NCI-H226 (cell line): ENCODE measurements at regions not wholly inside any gene's neighbourhood (a gene's known extent, or its start where the extent isn't known, plus 50 kb on each side); places are given as distances from the start of the nearest gene placed in this dataset.

Source experiments
- DNase-seq: peaks from one replicate; pipeline ENCODE4 v3.0.0-alpha.2; 2015

DNA sequence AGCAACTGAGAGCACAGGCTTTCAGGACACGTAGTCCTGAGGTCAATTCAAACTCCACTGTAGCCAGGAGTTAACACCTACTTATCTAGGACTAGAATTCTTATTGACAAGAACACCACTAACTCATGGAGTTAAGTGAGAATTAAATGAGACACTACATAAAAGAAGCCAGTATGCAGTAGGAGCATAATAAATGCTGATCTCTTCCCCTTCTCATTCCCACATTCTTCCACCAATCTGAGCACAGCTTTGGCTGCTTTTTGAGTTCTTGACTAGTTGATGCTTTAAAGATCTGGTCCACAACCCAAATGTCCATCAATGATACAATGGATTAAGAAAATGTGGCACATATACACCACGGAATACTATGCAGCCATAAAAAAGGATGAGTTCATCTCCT is 55.2 kb downstream of the TTC32 start:
- DNase-seq: no peak

DNA sequence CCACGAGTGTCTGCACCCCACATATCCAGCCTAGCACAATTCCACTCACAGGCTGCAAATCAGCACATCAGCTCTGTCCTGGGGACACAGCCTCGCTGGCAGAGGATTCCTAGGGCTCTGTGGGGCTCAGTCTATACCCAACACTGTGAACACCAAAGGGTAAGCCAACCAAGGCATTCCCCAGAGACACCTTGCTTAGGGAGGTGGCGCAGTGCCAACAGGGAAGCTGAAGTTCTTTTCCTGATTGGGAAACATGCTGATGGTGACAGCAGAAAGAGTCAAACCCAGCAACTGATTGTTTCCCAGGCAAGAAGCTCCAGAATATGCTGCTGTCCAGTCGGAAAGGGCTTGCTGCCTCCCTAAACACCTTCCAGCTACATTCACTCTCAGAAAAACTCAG is 55.8 kb downstream of the TTC32 start:
- no peak for DNase-seq

GRCh38 chr2:19845323-19845920 is 56.4 kb downstream of the TTC32 start:
- DNase-seq: no peak

- DNase-seq: no peak
These were observed 57.0 kb downstream of the TTC32 start for GRCh38 chr2:19844750-19845149.

- no peak for DNase-seq
These were observed 57.7 kb downstream of the TTC32 start for GRCh38 chr2:19843992-19844515.

DNA sequence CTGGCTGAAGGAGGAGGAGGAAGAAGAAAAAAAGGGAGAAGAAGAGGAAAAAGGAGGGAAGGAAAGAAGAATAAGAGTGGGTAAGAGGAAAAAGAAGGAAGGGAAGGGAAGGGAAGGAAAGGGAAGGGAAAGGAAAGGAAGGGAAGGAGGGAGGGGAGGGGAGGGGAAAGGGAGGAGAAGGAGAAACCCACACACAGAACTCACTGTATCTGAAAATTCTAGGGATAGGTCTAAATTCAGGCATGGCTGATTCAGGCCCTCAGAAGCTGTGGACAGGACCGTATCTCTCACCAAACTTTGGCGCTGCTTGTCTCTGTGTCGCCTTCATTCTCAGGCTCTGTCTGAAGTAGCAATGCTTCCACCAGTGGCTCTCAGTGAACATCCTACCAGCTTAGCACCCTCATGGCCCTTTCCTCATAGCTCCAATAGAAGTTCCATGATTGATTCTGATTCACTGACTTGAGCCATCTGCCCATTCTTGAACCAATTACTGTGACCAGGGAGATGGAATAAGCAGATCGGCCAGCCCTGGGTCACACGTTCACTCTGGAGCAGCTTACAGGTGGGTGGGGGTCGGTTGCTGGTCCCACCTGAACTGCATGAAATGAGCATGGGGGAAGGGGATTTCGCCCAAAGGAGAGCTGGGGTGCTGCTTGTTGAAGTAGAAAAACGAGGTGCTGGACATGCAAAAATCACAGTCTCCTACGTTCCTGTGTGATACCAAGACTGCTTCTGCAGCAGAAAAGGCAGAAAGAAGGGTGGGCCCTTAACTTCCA is 59.7 kb downstream of the TTC32 start:
- DNase-seq: no peak

- no peak for DNase-seq
These were observed 62.3 kb downstream of the TTC32 start for GRCh38 chr2:19839438-19839837.

GRCh38 chr2:19838616-19839015 is 63.2 kb downstream of the TTC32 start:
- no peak for DNase-seq

GRCh38 chr2:19837235-19837766 is 64.5 kb downstream of the TTC32 start:
- no peak for DNase-seq

GRCh38 chr2:19835781-19836281 is 66.0 kb downstream of the TTC32 start:
- DNase-seq: no peak

DNA sequence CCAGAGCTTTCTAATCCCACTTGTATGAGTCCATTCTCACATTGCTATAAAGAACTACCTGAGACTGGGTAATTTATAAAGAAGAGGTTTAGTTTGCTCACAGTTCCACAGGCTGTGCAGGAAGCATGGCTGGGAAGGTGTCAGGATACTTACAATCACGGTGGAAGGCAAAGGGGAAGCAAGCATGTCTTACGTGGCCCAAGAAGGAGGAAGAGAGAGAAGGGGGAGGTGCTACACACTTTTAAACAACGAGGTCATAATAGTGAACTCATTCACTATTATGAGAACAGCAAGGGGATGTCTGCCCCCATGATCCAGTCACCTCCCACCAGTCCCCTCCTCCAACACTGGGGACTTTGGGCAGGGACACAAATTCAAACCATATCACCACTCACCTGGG is 67.8 kb downstream of the TTC32 start:
- DNase-seq: no peak

DNA sequence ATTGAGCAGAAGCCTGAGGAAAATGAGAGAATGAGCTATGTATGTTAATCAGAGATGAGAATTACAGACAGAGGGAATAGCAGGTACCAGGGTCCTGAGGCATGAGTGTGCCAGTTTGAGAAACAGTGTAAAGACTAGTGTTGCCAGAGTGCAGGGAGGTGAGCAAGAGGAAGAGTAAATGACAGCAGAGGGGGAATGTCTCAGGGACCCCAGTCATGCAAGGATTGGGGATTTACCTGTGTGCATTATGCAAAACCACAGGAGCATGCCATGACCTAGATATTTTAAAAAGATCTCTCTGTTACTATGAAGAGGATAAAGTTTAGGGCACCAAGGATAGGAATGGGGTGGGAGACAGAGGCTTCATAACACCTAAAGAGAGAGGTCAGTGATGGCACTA is 72.1 kb downstream of the TTC32 start:
- no peak for DNase-seq

DNA sequence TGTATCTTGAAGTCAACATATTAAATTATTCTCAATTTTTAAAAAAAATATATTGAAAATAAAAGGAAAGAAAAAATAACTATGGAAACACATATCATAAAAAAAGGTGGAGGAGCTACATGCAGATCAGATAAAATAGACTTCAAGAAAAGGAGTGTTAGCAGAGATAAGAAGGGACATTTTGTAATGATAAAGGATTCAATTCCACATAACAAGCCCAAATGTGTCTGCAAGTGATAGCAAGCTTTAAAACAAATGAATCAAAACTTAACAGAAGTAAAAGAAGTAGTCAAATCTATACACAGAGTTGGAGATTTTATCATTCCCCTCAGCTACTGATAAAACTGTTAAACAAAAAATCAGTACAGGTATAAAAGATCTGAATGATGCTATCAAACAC is 74.9 kb downstream of the TTC32 start:
- no peak for DNase-seq

DNA sequence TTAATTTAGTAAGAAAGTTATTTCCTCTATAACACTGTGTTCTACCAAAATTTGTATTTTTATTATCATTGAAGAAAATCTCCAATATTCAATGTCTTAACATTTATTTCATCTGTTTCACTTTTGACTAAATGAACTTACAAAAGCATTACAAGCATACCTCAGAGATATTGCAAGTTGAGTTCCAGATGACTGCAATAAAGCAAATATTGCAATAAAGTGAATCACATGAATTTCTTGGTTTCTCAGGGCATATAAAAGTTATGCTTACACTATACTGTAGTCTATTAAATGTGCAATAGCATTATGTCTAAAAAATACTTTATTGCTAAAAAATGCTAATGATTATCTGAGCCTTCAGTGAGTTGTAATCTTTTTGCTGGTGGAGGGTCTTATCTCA is 78.3 kb downstream of the TTC32 start:
- DNase-seq: no peak

- peak; percentile 75 for DNase-seq
These were observed 82.4 kb downstream of the TTC32 start for GRCh38 chr2:19819097-19820065.

GRCh38 chr2:19818543-19818942 is 83.2 kb downstream of the TTC32 start:
- no peak for DNase-seq

DNA sequence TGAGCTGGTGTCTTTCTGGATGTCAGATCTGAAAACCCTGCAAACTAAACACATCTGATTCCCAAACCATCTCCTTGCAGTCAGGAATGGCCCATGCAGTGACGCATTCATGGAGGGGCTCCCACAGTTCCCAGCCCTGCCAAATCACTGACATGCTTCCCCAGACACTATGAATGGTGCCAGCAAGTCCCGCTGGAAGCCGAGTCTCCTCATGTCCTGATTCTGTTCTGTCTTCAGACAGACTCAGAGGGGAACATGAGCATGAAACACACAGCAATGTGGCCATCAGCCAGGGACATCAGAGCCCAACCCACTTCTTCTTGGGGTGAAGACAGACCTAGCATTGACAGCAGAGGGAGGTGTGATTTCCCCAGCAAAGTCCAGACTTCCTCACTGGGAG is 83.7 kb downstream of the TTC32 start:
- no peak for DNase-seq

GRCh38 chr2:19815746-19816145 is 86.0 kb downstream of the TTC32 start:
- no peak for DNase-seq

DNA sequence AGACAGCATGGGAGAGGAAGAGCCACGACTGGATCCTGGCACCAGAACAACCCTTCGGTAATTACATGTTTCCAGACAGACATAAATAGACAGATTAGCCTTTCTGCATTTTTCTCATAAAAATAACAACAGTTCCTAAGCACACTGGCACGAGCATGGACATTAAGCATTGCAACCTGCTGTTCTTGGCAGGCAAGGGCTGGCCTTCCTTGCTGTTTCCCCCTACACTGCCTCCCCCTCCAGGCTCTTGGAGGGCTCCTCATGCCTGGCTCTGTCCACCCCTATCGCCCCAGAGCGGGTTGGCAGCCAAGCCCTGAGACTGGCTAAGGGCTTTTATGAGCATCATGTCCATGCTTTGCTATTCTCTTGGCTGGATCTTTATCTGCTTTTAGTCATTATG is 89.6 kb downstream of the TTC32 start:
- no peak for DNase-seq

- no peak for DNase-seq
These were observed 90.6 kb downstream of the TTC32 start for GRCh38 chr2:19811186-19811585.

- no peak for DNase-seq
These were observed 91.1 kb downstream of the TTC32 start for GRCh38 chr2:19810637-19811036.

DNA sequence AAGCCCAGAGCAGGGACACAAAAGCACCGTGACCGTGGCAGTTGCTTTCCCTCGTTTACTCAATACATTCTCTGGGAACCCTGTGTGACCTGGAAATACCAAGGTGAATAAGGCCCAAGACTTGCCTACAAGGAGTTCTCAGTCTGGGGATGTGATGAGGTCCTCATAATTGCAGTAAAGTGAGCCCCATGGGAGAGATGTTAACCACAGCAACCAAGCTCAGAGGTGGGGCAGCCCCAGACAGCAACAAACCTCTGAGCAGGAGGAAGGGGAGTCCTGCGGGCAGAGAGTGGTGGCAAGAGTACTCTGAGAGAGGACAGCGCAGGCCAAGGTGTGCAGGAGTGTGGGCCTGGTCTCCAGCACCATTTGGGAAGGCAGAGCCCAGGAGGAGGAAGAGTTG is 91.6 kb downstream of the TTC32 start:
- no peak for DNase-seq

- DNase-seq: no peak
These were observed 92.6 kb downstream of the TTC32 start for GRCh38 chr2:19809206-19809605.
